HG03378 (cell line): ENCODE measurements at regions not wholly inside any gene's neighbourhood (a gene's known extent, or its start where the extent isn't known, plus 50 kb on each side); places are given as distances from the start of the nearest gene placed in this dataset.
"Not testable (repeated sequence)": the region's sequence is repeated elsewhere in the genome, so short reads cannot be mapped to it uniquely, and the experiment has no call there.

Experiments
- ATAC-seq: cut with Tn5 transposase; IDR thresholded peaks from one replicate; pipeline ENCODE4 v1.9.1; 2021; ENCODE audit warnings: mild to moderate bottlenecking, moderate library complexity; ENCODE audit not compliant: unreplicated experiment

- no peak for ATAC-seq
These were observed 955.0 kb downstream of the GATA3 start for GRCh38 chr10:9009505-9009904.

- no peak for ATAC-seq
These were observed 955.6 kb downstream of the GATA3 start for GRCh38 chr10:9010093-9010492.

GRCh38 chr10:9010931-9011670, 956.6 kb downstream of the GATA3 start:
- ATAC-seq, result no peak

- ATAC-seq, result no peak
These were observed 957.8 kb downstream of the GATA3 start for GRCh38 chr10:9012312-9012711.

GRCh38 chr10:9015005-9015404, 960.5 kb downstream of the GATA3 start:
- ATAC-seq, result no peak

GRCh38 chr10:9015447-9015846, 961.0 kb downstream of the GATA3 start:
- ATAC-seq, result no peak

GRCh38 chr10:9016930-9017329, 962.4 kb downstream of the GATA3 start:
- no peak for ATAC-seq

- ATAC-seq, result no peak
These were observed 964.0 kb downstream of the GATA3 start for GRCh38 chr10:9018195-9019173.

- no peak for ATAC-seq
These were observed 968.7 kb downstream of the GATA3 start for GRCh38 chr10:9023206-9023605.

- no peak for ATAC-seq
These were observed 969.7 kb downstream of the GATA3 start for GRCh38 chr10:9024210-9024609.

- ATAC-seq, result no peak
These were observed 973.7 kb downstream of the GATA3 start for GRCh38 chr10:9028231-9028630.

GRCh38 chr10:9035355-9035754, 980.9 kb downstream of the GATA3 start:
- no peak for ATAC-seq

- no peak for ATAC-seq
These were observed 982.3 kb downstream of the GATA3 start for GRCh38 chr10:9036711-9037204.

GRCh38 chr10:9038146-9038714, 983.7 kb downstream of the GATA3 start:
- ATAC-seq, result no peak

GRCh38 chr10:9043466-9043865, 989.0 kb downstream of the GATA3 start:
- no peak for ATAC-seq

GRCh38 chr10:9045311-9045710, 990.8 kb downstream of the GATA3 start:
- no peak for ATAC-seq

- ATAC-seq, result no peak
These were observed 997.0 kb downstream of the GATA3 start for GRCh38 chr10:9051328-9051974.

GRCh38 chr10:9052767-9053166, 998.3 kb downstream of the GATA3 start:
- no peak for ATAC-seq

GRCh38 chr10:9056521-9056920, 1002.0 kb downstream of the GATA3 start:
- no peak for ATAC-seq

GRCh38 chr10:9057293-9057692, 1002.8 kb downstream of the GATA3 start:
- not testable (repeated sequence) for ATAC-seq

- ATAC-seq, result no peak
These were observed 1005.8 kb downstream of the GATA3 start for GRCh38 chr10:9060314-9060713.
